ENCODE measurements at regions not wholly inside any gene's neighbourhood (a gene's known extent, or its start where the extent isn't known, plus 50 kb on each side); places are given as distances from the start of the nearest gene placed in this dataset.

- TF ChIP-seq CTCF (IDR thresholded peaks at IDR 0.05) (no peak), ZFX (IDR thresholded peaks at IDR 0.05; ENCODE audit: borderline replicate concordance) (no peak)
Measured at GRCh38 chr13:37488726-37489125, 109.8 kb downstream of the POSTN start.
